IMR-90 (cell line): ENCODE measurements at regions not wholly inside any gene's neighbourhood (a gene's known extent, or its start where the extent isn't known, plus 50 kb on each side); places are given as distances from the start of the nearest gene placed in this dataset.

Experiments
- BHLHE40 ChIP-seq: fragments of 150-350 bp; IDR thresholded peaks from 2 replicates; pipeline ENCODE4 v1.6.1; 2016; ENCODE audit warnings: mild to moderate bottlenecking, low read depth, low read length
- CTCF ChIP-seq: conservative IDR thresholded peaks from 2 replicates; pipeline ENCODE4 v1.5.1; 2012; ENCODE audit warnings: mild to moderate bottlenecking, low read depth, low read length, improper control_type of control experiment
- MXI1 ChIP-seq: IDR thresholded peaks from 2 replicates; pipeline ENCODE4 v1.6.1; 2012; ENCODE audit warnings: low read depth, mild to moderate bottlenecking, low read length, moderate library complexity, borderline replicate concordance
- NFE2L2 ChIP-seq: fragments of 150-350 bp; IDR thresholded peaks from 2 replicates; pipeline ENCODE4 v1.6.1; 2016; ENCODE audit warnings: low read depth, mild to moderate bottlenecking, low read length
- POLR2A ChIP-seq: IDR thresholded peaks from 2 replicates; pipeline ENCODE4 v1.6.1; 2012; ENCODE audit warnings: mild to moderate bottlenecking, low read depth, low read length
- RAD21 ChIP-seq: IDR thresholded peaks from 2 replicates; pipeline ENCODE4 v1.6.1; 2012; ENCODE audit warnings: low read length, improper control_type of control experiment
- SMC3 ChIP-seq: fragments of 150-350 bp; IDR thresholded peaks from 2 replicates; pipeline ENCODE4 v1.6.1; 2016; ENCODE audit warnings: low read depth, mild to moderate bottlenecking, antibody characterized with exemption, low read length, moderate library complexity

GRCh38 chr2:198630384-198630783 lies 826.0 kb downstream of the PLCL1 start:
- TF ChIP-seq CTCF (no peak), RAD21 (no peak), POLR2A (no peak), SMC3 (no peak), BHLHE40 (no peak), NFE2L2 (no peak), MXI1 (no peak)
